DND-41 (cell line): ENCODE measurements at regions not wholly inside any gene's neighbourhood (a gene's known extent, or its start where the extent isn't known, plus 50 kb on each side); places are given as distances from the start of the nearest gene placed in this dataset.

ENCODE experiments used
- CTCF ChIP-seq: IDR thresholded peaks from 2 replicates; pipeline ENCODE4 v1.5.1; 2012; ENCODE audit warnings: borderline replicate concordance, low read length, moderate library complexity, mild to moderate bottlenecking; ENCODE audit not compliant: poor library complexity, severe bottlenecking; ENCODE audit errors: extremely low read depth
- EZH2 ChIP-seq: IDR thresholded peaks from 3 replicates; pipeline ENCODE4 v1.6.1; 2012; ENCODE audit warnings: borderline replicate concordance, low read depth, mild to moderate bottlenecking, moderate library complexity, low read length, inconsistent platforms; ENCODE audit not compliant: severe bottlenecking

GRCh38 chr3:187941848-187942194 lies 196.6 kb upstream of the BCL6 start:
- TF ChIP-seq CTCF: no peak
- no peak for TF ChIP-seq EZH2
